DND-41 (cell line): ENCODE measurements at regions not wholly inside any gene's neighbourhood (a gene's known extent, or its start where the extent isn't known, plus 50 kb on each side); places are given as distances from the start of the nearest gene placed in this dataset.

Source experiments
- EZH2 ChIP-seq: IDR thresholded peaks from 3 replicates; pipeline ENCODE4 v1.6.1; 2012; ENCODE audit warnings: borderline replicate concordance, low read depth, mild to moderate bottlenecking, moderate library complexity, low read length, inconsistent platforms; ENCODE audit not compliant: severe bottlenecking
- TF ChIP-seq, protein P1 (sequence below): IDR thresholded peaks from 2 replicates; pipeline ENCODE4 v1.5.1; 2012; ENCODE audit warnings: borderline replicate concordance, low read length, moderate library complexity, mild to moderate bottlenecking; ENCODE audit not compliant: poor library complexity, severe bottlenecking; ENCODE audit errors: extremely low read depth

DNA sequence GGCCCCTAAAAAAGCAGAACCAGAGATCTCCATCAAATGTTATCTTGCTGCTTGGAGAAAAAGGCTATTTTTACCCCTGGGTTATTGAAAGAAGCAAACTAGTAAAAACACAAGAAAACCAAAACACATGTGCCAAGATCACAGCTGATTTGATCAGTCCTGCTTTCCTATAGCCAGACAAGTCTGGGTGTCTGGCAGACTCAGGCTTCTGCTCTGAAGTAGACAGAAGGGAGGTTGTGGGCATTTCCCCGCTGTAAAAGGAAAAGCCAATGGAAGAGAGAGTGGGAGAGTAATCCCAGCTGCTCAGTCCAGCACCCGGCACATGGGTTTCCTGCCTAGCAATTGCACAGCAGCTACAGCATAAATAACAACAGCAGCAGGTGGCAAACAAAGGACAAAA is 177.9 kb downstream of the PHLDA1 start:
- TF ChIP-seq, protein P1, sequence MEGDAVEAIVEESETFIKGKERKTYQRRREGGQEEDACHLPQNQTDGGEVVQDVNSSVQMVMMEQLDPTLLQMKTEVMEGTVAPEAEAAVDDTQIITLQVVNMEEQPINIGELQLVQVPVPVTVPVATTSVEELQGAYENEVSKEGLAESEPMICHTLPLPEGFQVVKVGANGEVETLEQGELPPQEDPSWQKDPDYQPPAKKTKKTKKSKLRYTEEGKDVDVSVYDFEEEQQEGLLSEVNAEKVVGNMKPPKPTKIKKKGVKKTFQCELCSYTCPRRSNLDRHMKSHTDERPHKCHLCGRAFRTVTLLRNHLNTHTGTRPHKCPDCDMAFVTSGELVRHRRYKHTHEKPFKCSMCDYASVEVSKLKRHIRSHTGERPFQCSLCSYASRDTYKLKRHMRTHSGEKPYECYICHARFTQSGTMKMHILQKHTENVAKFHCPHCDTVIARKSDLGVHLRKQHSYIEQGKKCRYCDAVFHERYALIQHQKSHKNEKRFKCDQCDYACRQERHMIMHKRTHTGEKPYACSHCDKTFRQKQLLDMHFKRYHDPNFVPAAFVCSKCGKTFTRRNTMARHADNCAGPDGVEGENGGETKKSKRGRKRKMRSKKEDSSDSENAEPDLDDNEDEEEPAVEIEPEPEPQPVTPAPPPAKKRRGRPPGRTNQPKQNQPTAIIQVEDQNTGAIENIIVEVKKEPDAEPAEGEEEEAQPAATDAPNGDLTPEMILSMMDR, result no peak
- no peak for TF ChIP-seq EZH2
